ENCODE measurements at regions not wholly inside any gene's neighbourhood (a gene's known extent, or its start where the extent isn't known, plus 50 kb on each side); places are given as distances from the start of the nearest gene placed in this dataset.

- DNase-seq: no peak
Measured at GRCh38 chr12:124096869-124097434, 123.9 kb downstream of the ZNF664 start.

- DNase-seq: no peak
Measured at GRCh38 chr12:124097701-124098100, 124.7 kb downstream of the ZNF664 start.

GRCh38 chr12:124098101-124098757, 125.2 kb downstream of the ZNF664 start:
- DNase-seq: no peak

GRCh38 chr12:124098887-124099286, 125.9 kb downstream of the ZNF664 start:
- no peak for DNase-seq

GRCh38 chr12:124099661-124100060, 126.6 kb downstream of the ZNF664 start:
- DNase-seq: no peak

GRCh38 chr12:124100572-124101178, 127.7 kb downstream of the ZNF664 start:
- DNase-seq: no peak

GRCh38 chr12:124105546-124105945, 132.5 kb downstream of the ZNF664 start:
- DNase-seq: no peak

GRCh38 chr12:124107351-124107750, 134.3 kb downstream of the ZNF664 start:
- no peak for DNase-seq

- DNase-seq: peak; percentile 35
Measured at GRCh38 chr12:124109760-124110159, 136.7 kb downstream of the ZNF664 start.

GRCh38 chr12:124110372-124110883, 137.4 kb downstream of the ZNF664 start:
- no peak for DNase-seq

- DNase-seq: no peak
Measured at GRCh38 chr12:124111006-124111405, 138.0 kb downstream of the ZNF664 start.

GRCh38 chr12:124114316-124114715, 141.3 kb downstream of the ZNF664 start:
- no peak for DNase-seq

- no peak for DNase-seq
Measured at GRCh38 chr12:124115496-124115895, 142.5 kb downstream of the ZNF664 start.

GRCh38 chr12:124115976-124116690, 143.1 kb downstream of the ZNF664 start:
- no peak for DNase-seq

GRCh38 chr12:124120739-124121138, 147.7 kb downstream of the ZNF664 start:
- DNase-seq: no peak

- DNase-seq: no peak
Measured at GRCh38 chr12:124122722-124123121, 149.7 kb downstream of the ZNF664 start.

GRCh38 chr12:124123296-124124000, 150.4 kb downstream of the ZNF664 start:
- DNase-seq: no peak

- DNase-seq: peak; percentile 39
Measured at GRCh38 chr12:124125203-124125871, 152.3 kb downstream of the ZNF664 start.

GRCh38 chr12:124126950-124127655, 154.1 kb downstream of the ZNF664 start:
- no peak for DNase-seq

GRCh38 chr12:124129132-124129531, 156.1 kb downstream of the ZNF664 start:
- no peak for DNase-seq
